ENCODE measurements at regions not wholly inside any gene's neighbourhood (a gene's known extent, or its start where the extent isn't known, plus 50 kb on each side); places are given as distances from the start of the nearest gene placed in this dataset.

DNA sequence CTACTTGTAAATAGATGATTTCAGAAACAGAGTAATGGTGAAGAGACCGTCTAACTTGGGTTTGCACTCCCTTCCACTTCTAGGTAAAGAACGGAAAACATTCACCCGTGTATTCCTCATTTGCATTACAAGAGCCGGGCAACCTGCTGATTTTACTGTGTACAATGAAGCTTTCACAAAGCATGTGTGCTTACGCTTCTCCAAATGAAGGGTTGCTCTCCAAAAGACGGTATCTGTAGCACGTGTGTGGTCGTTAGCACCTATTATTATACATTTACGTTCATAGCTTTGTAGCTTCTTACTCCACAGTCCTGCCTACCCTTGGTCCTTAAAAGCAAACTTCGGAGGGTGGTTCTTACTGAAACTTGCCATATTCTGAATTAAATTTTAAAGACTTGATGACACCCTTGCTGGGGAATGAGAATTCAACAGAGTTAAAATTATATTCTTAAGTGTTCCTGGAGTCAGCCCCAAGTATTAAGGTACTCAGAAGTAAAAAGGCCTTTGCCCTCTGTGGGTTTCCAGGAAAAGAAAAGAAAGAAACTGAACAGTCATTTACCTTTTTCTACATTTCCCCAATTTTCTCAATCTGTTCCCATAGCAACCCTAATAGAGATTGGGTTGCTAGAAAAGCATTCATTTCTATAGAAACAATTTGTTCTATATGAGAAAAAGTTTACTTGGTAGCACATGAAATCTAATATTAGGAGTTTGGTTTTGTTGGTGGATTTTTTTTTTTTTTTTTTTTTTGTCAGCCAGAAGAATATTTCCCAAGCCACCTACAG is 61.9 kb upstream of the KCNG1 start:
- Histone ChIP-seq H2AFZ (replicated peaks; ENCODE audit: low read length, poor library complexity) (no peak overlapping the region), H3K27ac (ENCODE audit: insufficient read depth, low read length) (no peak overlapping the region), H3K4me2 (ENCODE audit: low read depth, low read length) (no peak overlapping the region), H3K27me3 (ENCODE audit: control insufficient read depth, insufficient read depth, low read length) (peaks cover 76% of the 10 kb centered on the region), H4K5ac (ENCODE audit: low read depth, low read length) (no peak overlapping the region), H3K18ac (ENCODE audit: low read depth, low read length) (no peak overlapping the region), H3K9me1 (ENCODE audit: insufficient read depth, low read length) (no peaks in the 10 kb centered on the region), H4K20me1 (ENCODE audit: insufficient read depth, low read length) (no peaks in the 10 kb centered on the region), H4K91ac (ENCODE audit: insufficient read depth, low read depth, low read length) (no peak overlapping the region), H2AK9ac (replicated peaks; ENCODE audit: low read depth, low read length, poor library complexity) (no peak overlapping the region), H3K79me1 (ENCODE audit: low read depth in 1 of 2, low read length in 2 of 2) (no peaks in the 10 kb centered on the region), H3K56ac (ENCODE audit: extremely low read depth, insufficient read depth, low read length) (no peak overlapping the region), H2AK5ac (ENCODE audit: low read depth, low read length) (no peak overlapping the region), H2BK15ac (ENCODE audit: low read depth, low read length) (no peak overlapping the region), H3K4me3 (ENCODE audit: insufficient read depth, low read depth, low read length) (no peak overlapping the region), H3K4ac (ENCODE audit: low read depth, low read length) (no peak overlapping the region), H3K14ac (replicated peaks; ENCODE audit: low read depth, low read length) (no peak overlapping the region), H3K4me1 (ENCODE audit: control insufficient read depth, insufficient read depth, low read length) (no peaks in the 10 kb centered on the region), H3K9me3 (ENCODE audit: control insufficient read depth, insufficient read depth, low read length) (peaks cover 13% of the 10 kb centered on the region), H3K36me3 (ENCODE audit: control insufficient read depth, insufficient read depth, low read length) (no peaks in the 10 kb centered on the region), H3K23ac (ENCODE audit: low read depth, low read length) (no peak overlapping the region), H2BK120ac (ENCODE audit: low read depth, low read length) (no peak overlapping the region), H2BK5ac (ENCODE audit: low read depth, low read length, poor library complexity, severe bottlenecking) (no peak overlapping the region), H4K8ac (ENCODE audit: low read depth in 2 of 2, low read length in 2 of 2) (no peak overlapping the region), H2BK20ac (ENCODE audit: low read depth, low read length) (no peak overlapping the region), H3K9ac (ENCODE audit: low read depth, low read length) (no peak overlapping the region)
- ChIA-PET CTCF (no interaction called here), POLR2A (ENCODE audit: unreplicated experiment) (no interaction called here)
- intact Hi-C loops (cut with micrococcal nuclease) (no loop called here), in situ Hi-C loops (cut with MboI; ENCODE audit: low sequenced_read_pairs) (no loop called here), dilution Hi-C loops (cut with HindIII; ENCODE audit: low sequenced_read_pairs, unreplicated experiment) (no loop called here)
- no peak for ATAC-seq (ENCODE audit: low read depth)
- BruUV-seq (replicated peaks), result no TSS peak
- TF ChIP-seq POLR2A (IDR thresholded peaks at IDR 0.05; ENCODE audit: low read depth, low read length) (no peak), RCOR1 (IDR thresholded peaks at IDR 0.05; ENCODE audit: insufficient replicate concordance, low read length) (no peak), FOS (IDR thresholded peaks at IDR 0.05; ENCODE audit: low read depth, low read length) (no peak), MXI1 (IDR thresholded peaks at IDR 0.05; ENCODE audit: borderline replicate concordance, low read depth, low read length) (no peak), MAFK (IDR thresholded peaks at IDR 0.05; ENCODE audit: low read depth, low read length) (no peak), RAD21 (IDR thresholded peaks at IDR 0.05; ENCODE audit: low read length) (no peak), CEBPB (IDR thresholded peaks at IDR 0.05; ENCODE audit: low read depth, low read length) (no peak), SMC3 (IDR thresholded peaks at IDR 0.05; ENCODE audit: low read depth, low read length) (no peak), NFE2L2 (IDR thresholded peaks at IDR 0.05; ENCODE audit: low read depth, low read length) (no peak)
- TF ChIP-seq, protein P1, sequence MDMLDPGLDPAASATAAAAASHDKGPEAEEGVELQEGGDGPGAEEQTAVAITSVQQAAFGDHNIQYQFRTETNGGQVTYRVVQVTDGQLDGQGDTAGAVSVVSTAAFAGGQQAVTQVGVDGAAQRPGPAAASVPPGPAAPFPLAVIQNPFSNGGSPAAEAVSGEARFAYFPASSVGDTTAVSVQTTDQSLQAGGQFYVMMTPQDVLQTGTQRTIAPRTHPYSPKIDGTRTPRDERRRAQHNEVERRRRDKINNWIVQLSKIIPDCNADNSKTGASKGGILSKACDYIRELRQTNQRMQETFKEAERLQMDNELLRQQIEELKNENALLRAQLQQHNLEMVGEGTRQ (IDR thresholded peaks at IDR 0.05; ENCODE audit: low read depth, low read length), result no peak
- TF ChIP-seq, protein P2, sequence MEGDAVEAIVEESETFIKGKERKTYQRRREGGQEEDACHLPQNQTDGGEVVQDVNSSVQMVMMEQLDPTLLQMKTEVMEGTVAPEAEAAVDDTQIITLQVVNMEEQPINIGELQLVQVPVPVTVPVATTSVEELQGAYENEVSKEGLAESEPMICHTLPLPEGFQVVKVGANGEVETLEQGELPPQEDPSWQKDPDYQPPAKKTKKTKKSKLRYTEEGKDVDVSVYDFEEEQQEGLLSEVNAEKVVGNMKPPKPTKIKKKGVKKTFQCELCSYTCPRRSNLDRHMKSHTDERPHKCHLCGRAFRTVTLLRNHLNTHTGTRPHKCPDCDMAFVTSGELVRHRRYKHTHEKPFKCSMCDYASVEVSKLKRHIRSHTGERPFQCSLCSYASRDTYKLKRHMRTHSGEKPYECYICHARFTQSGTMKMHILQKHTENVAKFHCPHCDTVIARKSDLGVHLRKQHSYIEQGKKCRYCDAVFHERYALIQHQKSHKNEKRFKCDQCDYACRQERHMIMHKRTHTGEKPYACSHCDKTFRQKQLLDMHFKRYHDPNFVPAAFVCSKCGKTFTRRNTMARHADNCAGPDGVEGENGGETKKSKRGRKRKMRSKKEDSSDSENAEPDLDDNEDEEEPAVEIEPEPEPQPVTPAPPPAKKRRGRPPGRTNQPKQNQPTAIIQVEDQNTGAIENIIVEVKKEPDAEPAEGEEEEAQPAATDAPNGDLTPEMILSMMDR (conservative IDR thresholded peaks at IDR 0.05; ENCODE audit: low read depth, low read length), result no peak
- DNase-seq, result no peak
- WGBS, 2 experiments (ENCODE audit: extremely low coverage in 2 of 2, insufficient read length in 1 of 2), result 89% methylated on average over 3 of the region's 10 CpGs; no CpG with 5 or more reads in 1 of the 2 experiments

Data from IMR-90 (cell line).